Astrocyte (in vitro differentiated cells and primary cell): ENCODE measurements at regions not wholly inside any gene's neighbourhood (a gene's known extent, or its start where the extent isn't known, plus 50 kb on each side); places are given as distances from the start of the nearest gene placed in this dataset.

Source experiments
- DNase-seq: peaks from one replicate; pipeline ENCODE4 v3.0.0-alpha.2; 2010; ENCODE audit warnings: low read depth
- FAIRE-seq: peaks from 2 replicates; lab custom pipeline; 2011; peaks lifted over from hg19 to GRCh38; lab: Jason Lieb, UNC
- H2AFZ ChIP-seq: 2 replicates; pipeline ENCODE4 v1.6.0; 2012; ENCODE audit warnings: low read depth, low read length, inconsistent platforms
- H3K27ac ChIP-seq: 2 replicates; pipeline ENCODE4 v1.5.1; 2011; ENCODE audit warnings: low read depth, low read length, inconsistent platforms
- H3K27me3 ChIP-seq: 2 replicates; pipeline ENCODE4 v1.6.0; 2011; ENCODE audit warnings: low read length, inconsistent platforms; ENCODE audit not compliant: insufficient read depth
- H3K36me3 ChIP-seq: 2 replicates; pipeline ENCODE4 v1.5.1; 2011; ENCODE audit warnings: low read length, inconsistent platforms; ENCODE audit not compliant: insufficient read depth
- H3K4me1 ChIP-seq: 2 replicates; pipeline ENCODE4 v1.5.1; 2011; ENCODE audit warnings: low read length, inconsistent platforms; ENCODE audit not compliant: insufficient read depth
- H3K4me2 ChIP-seq: 2 replicates; pipeline ENCODE4 v1.6.0; 2012; ENCODE audit warnings: low read length, inconsistent platforms
- H3K4me3 ChIP-seq: 2 replicates; pipeline ENCODE4 v1.5.1; 2011; ENCODE audit warnings: low read depth, mild to moderate bottlenecking, low read length, inconsistent platforms; ENCODE audit not compliant: insufficient read depth
- H3K79me2 ChIP-seq: 2 replicates; pipeline ENCODE4 v1.6.0; 2012; ENCODE audit warnings: mild to moderate bottlenecking, low read length, inconsistent platforms; ENCODE audit not compliant: insufficient read depth
- H3K9ac ChIP-seq: 2 replicates; pipeline ENCODE4 v1.6.0; 2012; ENCODE audit warnings: mild to moderate bottlenecking, low read length, inconsistent platforms
- H3K9me3 ChIP-seq: 2 replicates; pipeline ENCODE4 v1.5.1; 2012; ENCODE audit warnings: low read depth, mild to moderate bottlenecking, low read length, inconsistent platforms; ENCODE audit not compliant: insufficient read depth
- H4K20me1 ChIP-seq: 2 replicates; pipeline ENCODE4 v1.6.0; 2012; ENCODE audit warnings: low read length, inconsistent platforms; ENCODE audit not compliant: insufficient read depth
- H3K27ac Mint-ChIP-seq: one replicate; pipeline ENCODE4 v1.8.0; 2021; ENCODE audit warnings: mild to moderate bottlenecking, mixed read lengths; ENCODE audit not compliant: unreplicated experiment
- H3K27me3 Mint-ChIP-seq: one replicate; pipeline ENCODE4 v1.8.0; 2021; ENCODE audit warnings: low read depth, mixed read lengths; ENCODE audit not compliant: unreplicated experiment
- H3K36me3 Mint-ChIP-seq: one replicate; pipeline ENCODE4 v1.8.0; 2021; ENCODE audit warnings: low read depth, mixed read lengths; ENCODE audit not compliant: unreplicated experiment
- H3K4me1 Mint-ChIP-seq: one replicate; pipeline ENCODE4 v1.8.0; 2021; ENCODE audit warnings: low read depth, mixed read lengths; ENCODE audit not compliant: unreplicated experiment
- H3K4me3 Mint-ChIP-seq: one replicate; pipeline ENCODE4 v1.8.0; 2021; ENCODE audit warnings: mild to moderate bottlenecking, moderate library complexity, mixed read lengths; ENCODE audit not compliant: unreplicated experiment
- H3K9me3 Mint-ChIP-seq: one replicate; pipeline ENCODE4 v1.8.0; 2021; ENCODE audit warnings: mild to moderate bottlenecking, mixed read lengths; ENCODE audit not compliant: unreplicated experiment
- CTCF ChIP-seq: IDR thresholded peaks from 2 replicates; pipeline ENCODE4 v1.5.1; 2011; ENCODE audit warnings: low read depth, mild to moderate bottlenecking, inconsistent platforms, low read length, moderate library complexity; ENCODE audit not compliant: insufficient read depth
- EZH2 ChIP-seq: IDR thresholded peaks from 2 replicates; pipeline ENCODE4 v1.6.1; 2012; ENCODE audit warnings: mild to moderate bottlenecking, low read length, inconsistent platforms; ENCODE audit not compliant: insufficient read depth

GRCh38 chr4:157908031-157908430, 264.8 kb downstream of the GASK1B start:
- H3K36me3 Mint-ChIP-seq = no peaks in the 10 kb centered on the region
- no peaks in the 10 kb centered on the region for H3K27me3 Mint-ChIP-seq
- Histone ChIP-seq H2AFZ (no peak overlapping the region), H3K27me3 (no peaks in the 10 kb centered on the region), H3K27ac (no peak overlapping the region), H3K4me2 (no peak overlapping the region), H3K9me3 (no peaks in the 10 kb centered on the region), H3K36me3 (no peaks in the 10 kb centered on the region), H3K79me2 (no peaks in the 10 kb centered on the region), H4K20me1 (no peaks in the 10 kb centered on the region), H3K9ac (no peak overlapping the region), H3K4me3 (no peak overlapping the region), H3K4me1 (no peaks in the 10 kb centered on the region)
- no peak overlapping the region for H3K4me3 Mint-ChIP-seq
- DNase-seq (no peak), FAIRE-seq (no peak)
- H3K9me3 Mint-ChIP-seq = no peaks in the 10 kb centered on the region
- no peak overlapping the region for H3K27ac Mint-ChIP-seq
- TF ChIP-seq EZH2 = no peak
- TF ChIP-seq CTCF = no peak
- peaks cover 3% of the 10 kb centered on the region for H3K4me1 Mint-ChIP-seq

DNA sequence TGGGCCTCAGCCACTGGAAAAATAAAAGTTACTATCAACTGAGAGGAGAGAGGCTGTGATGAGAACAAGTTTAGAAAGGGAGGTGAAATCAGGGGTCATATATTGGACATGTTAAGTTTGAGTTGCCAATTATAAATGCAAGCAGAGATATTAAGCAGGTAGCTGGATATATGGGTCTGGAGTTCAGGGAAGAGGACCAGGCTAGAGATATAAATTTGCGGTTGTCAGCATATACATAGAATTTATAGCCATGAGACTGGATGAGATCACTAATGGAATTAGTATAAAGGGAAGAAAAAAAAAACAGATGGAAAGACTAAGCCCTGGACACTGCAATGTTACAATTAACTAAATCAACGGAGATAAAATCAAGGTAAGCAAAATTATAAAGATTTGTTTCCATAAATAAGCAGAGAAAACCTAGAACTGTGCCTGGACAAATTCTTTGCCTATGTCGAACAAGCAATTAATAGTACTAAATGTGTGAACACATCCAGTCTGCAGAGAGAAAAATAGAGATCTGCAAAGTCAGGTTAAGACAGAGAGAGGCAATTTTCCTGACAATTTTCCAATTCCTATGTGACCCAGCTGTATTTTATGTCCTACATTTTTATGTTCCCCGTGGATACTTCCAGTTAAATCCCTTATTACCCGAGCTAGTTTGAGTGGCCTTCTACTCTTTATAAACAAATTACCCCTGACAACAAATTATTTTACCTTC, 265.4 kb downstream of the GASK1B start:
- no peak overlapping the region for H3K27ac ChIP-seq
- no peak overlapping the region for H3K27ac Mint-ChIP-seq

More for the DNA sequence above, 265.4 kb downstream of the GASK1B start:
- Histone ChIP-seq H4K20me1 (no peaks in the 10 kb centered on the region), H3K9me3 (no peaks in the 10 kb centered on the region), H3K4me2 (no peak overlapping the region), H3K4me1 (no peaks in the 10 kb centered on the region), H3K4me3 (no peak overlapping the region), H3K36me3 (no peaks in the 10 kb centered on the region), H3K79me2 (no peaks in the 10 kb centered on the region), H3K27me3 (no peaks in the 10 kb centered on the region), H3K9ac (no peak overlapping the region), H2AFZ (no peak overlapping the region)
- Mint-ChIP-seq H3K4me3 (no peak overlapping the region), H3K27me3 (no peaks in the 10 kb centered on the region), H3K36me3 (no peaks in the 10 kb centered on the region), H3K9me3 (no peaks in the 10 kb centered on the region), H3K4me1 (peaks cover 3% of the 10 kb centered on the region)
- DNase-seq (no peak), FAIRE-seq (no peak)
- TF ChIP-seq EZH2 (no peak), CTCF (no peak)
